ENCODE measurements at regions not wholly inside any gene's neighbourhood (a gene's known extent, or its start where the extent isn't known, plus 50 kb on each side); places are given as distances from the start of the nearest gene placed in this dataset.

GRCh38 chr4:117474987-117475386, 389.6 kb upstream of the TRAM1L1 start:
- Histone ChIP-seq H2AFZ (ENCODE audit: low read depth, low read length) (no peak overlapping the region), H3K4me3 (replicated peaks in 1 of 3; ENCODE audit: insufficient read depth in 1 of 3, low read depth in 1 of 3, low read length in 3 of 3) (no peak overlapping the region), H3K4me2 (ENCODE audit: insufficient read depth, low read length) (no peak overlapping the region), H4K20me1 (replicated peaks; ENCODE audit: control insufficient read depth, extremely low read depth, insufficient read depth, low read length) (no peaks in the 10 kb centered on the region), H3K79me2 (ENCODE audit: control insufficient read depth, insufficient read depth, low read length) (no peaks in the 10 kb centered on the region), H3K9me3 (replicated peaks; ENCODE audit: control insufficient read depth, insufficient read depth, low read length) (no peaks in the 10 kb centered on the region), H3K9ac (replicated peaks; ENCODE audit: extremely low read depth, insufficient read depth, low read length) (no peak overlapping the region), H3K9me1 (replicated peaks; ENCODE audit: control insufficient read depth, extremely low read depth, insufficient read depth, low read length) (no peaks in the 10 kb centered on the region), H3K4me1 (ENCODE audit: control insufficient read depth, extremely low read depth, insufficient read depth, low read length) (no peaks in the 10 kb centered on the region), H3K27ac (ENCODE audit: insufficient read depth, low read depth, low read length) (no peak overlapping the region), H3K27me3 (ENCODE audit: control insufficient read depth in 2 of 2, insufficient read depth in 2 of 2, low read length in 2 of 2) (no peaks in the 10 kb centered on the region), H3K36me3 (ENCODE audit: control insufficient read depth in 2 of 2, extremely low read depth in 1 of 2, insufficient read depth in 2 of 2, low read length in 2 of 2) (no peaks in the 10 kb centered on the region)
- FAIRE-seq (no peak), DNase-seq (ENCODE audit: low read depth, low spot score) (no peak)
- BruUV-seq (replicated peaks): no TSS peak
- CTCF ChIA-PET: no interaction called here
- POLR2A ChIA-PET: no interaction called here
- dilution Hi-C loops (cut with MboI; ENCODE audit: extremely low pct_ligation_motif_present, low sequenced_read_pairs): no loop called here
- intact Hi-C loops (cut with micrococcal nuclease): no loop called here
- TF ChIP-seq JUN (IDR thresholded peaks at IDR 0.05; ENCODE audit: borderline replicate concordance, insufficient read depth, insufficient read length, low read depth) (no peak), POLR2AphosphoS5 (IDR thresholded peaks at IDR 0.05; ENCODE audit: insufficient read depth, low read depth, low read length) (no peak), FOS (IDR thresholded peaks at IDR 0.05; ENCODE audit: borderline replicate concordance, insufficient read depth, low read length) (no peak), EZH2 (IDR thresholded peaks at IDR 0.05; ENCODE audit: borderline replicate concordance, low read depth, low read length, severe bottlenecking) (no peak), MYC (IDR thresholded peaks at IDR 0.05; ENCODE audit: low read depth, low read length) (no peak), POLR2A (IDR thresholded peaks at IDR 0.05; ENCODE audit: low read depth, low read length) (no peak), GATA2 (IDR thresholded peaks at IDR 0.05; ENCODE audit: insufficient read depth, insufficient read length, low read depth, low read length) (no peak)
- TF ChIP-seq, protein P1, sequence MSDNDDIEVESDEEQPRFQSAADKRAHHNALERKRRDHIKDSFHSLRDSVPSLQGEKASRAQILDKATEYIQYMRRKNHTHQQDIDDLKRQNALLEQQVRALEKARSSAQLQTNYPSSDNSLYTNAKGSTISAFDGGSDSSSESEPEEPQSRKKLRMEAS (IDR thresholded peaks at IDR 0.05; ENCODE audit: insufficient read depth, insufficient read length): no peak
- TF ChIP-seq, protein P2, sequence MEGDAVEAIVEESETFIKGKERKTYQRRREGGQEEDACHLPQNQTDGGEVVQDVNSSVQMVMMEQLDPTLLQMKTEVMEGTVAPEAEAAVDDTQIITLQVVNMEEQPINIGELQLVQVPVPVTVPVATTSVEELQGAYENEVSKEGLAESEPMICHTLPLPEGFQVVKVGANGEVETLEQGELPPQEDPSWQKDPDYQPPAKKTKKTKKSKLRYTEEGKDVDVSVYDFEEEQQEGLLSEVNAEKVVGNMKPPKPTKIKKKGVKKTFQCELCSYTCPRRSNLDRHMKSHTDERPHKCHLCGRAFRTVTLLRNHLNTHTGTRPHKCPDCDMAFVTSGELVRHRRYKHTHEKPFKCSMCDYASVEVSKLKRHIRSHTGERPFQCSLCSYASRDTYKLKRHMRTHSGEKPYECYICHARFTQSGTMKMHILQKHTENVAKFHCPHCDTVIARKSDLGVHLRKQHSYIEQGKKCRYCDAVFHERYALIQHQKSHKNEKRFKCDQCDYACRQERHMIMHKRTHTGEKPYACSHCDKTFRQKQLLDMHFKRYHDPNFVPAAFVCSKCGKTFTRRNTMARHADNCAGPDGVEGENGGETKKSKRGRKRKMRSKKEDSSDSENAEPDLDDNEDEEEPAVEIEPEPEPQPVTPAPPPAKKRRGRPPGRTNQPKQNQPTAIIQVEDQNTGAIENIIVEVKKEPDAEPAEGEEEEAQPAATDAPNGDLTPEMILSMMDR (IDR thresholded peaks at IDR 0.05; ENCODE audit: extremely low read depth in 1 of 2, insufficient read depth in 1 of 2, low read depth in 1 of 2, low read length in 2 of 2): no peak
